ENCODE measurements at regions not wholly inside any gene's neighbourhood (a gene's known extent, or its start where the extent isn't known, plus 50 kb on each side); places are given as distances from the start of the nearest gene placed in this dataset.

DNA sequence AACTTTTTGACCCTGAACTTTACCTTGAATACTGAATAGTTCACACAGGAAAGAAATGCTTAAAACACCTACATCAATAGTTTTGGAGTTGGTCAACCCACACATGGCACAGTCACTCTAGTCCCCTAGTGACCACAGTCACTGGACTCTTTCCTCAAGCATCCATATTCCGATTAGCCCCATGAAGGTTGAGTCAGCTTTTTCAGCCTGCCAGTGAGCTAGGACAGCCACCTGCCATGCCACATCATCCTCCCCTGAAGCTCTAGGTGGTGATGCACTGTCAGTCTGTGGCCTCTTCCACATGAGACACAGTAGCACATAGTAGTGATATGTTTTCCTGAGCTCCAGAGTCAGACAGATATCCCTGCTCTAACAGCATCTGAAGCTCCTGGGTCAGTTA lies 537.2 kb downstream of the XPNPEP1 start:
- TF ChIP-seq, protein P1, sequence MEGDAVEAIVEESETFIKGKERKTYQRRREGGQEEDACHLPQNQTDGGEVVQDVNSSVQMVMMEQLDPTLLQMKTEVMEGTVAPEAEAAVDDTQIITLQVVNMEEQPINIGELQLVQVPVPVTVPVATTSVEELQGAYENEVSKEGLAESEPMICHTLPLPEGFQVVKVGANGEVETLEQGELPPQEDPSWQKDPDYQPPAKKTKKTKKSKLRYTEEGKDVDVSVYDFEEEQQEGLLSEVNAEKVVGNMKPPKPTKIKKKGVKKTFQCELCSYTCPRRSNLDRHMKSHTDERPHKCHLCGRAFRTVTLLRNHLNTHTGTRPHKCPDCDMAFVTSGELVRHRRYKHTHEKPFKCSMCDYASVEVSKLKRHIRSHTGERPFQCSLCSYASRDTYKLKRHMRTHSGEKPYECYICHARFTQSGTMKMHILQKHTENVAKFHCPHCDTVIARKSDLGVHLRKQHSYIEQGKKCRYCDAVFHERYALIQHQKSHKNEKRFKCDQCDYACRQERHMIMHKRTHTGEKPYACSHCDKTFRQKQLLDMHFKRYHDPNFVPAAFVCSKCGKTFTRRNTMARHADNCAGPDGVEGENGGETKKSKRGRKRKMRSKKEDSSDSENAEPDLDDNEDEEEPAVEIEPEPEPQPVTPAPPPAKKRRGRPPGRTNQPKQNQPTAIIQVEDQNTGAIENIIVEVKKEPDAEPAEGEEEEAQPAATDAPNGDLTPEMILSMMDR (IDR thresholded peaks at IDR 0.05; ENCODE audit: poor library complexity) = no peak
- TF ChIP-seq EZH2 (IDR thresholded peaks at IDR 0.05; ENCODE audit: borderline replicate concordance) = no peak
